GM19467 (cell line): ENCODE measurements at regions not wholly inside any gene's neighbourhood (a gene's known extent, or its start where the extent isn't known, plus 50 kb on each side); places are given as distances from the start of the nearest gene placed in this dataset.
"Not testable (repeated sequence)": the region's sequence is repeated elsewhere in the genome, so short reads cannot be mapped to it uniquely, and the experiment has no call there.

Experiments used
- ATAC-seq: cut with Tn5 transposase; IDR thresholded peaks from one replicate; pipeline ENCODE4 v1.9.1; 2021; ENCODE audit warnings: mild to moderate bottlenecking, moderate library complexity; ENCODE audit not compliant: unreplicated experiment

DNA sequence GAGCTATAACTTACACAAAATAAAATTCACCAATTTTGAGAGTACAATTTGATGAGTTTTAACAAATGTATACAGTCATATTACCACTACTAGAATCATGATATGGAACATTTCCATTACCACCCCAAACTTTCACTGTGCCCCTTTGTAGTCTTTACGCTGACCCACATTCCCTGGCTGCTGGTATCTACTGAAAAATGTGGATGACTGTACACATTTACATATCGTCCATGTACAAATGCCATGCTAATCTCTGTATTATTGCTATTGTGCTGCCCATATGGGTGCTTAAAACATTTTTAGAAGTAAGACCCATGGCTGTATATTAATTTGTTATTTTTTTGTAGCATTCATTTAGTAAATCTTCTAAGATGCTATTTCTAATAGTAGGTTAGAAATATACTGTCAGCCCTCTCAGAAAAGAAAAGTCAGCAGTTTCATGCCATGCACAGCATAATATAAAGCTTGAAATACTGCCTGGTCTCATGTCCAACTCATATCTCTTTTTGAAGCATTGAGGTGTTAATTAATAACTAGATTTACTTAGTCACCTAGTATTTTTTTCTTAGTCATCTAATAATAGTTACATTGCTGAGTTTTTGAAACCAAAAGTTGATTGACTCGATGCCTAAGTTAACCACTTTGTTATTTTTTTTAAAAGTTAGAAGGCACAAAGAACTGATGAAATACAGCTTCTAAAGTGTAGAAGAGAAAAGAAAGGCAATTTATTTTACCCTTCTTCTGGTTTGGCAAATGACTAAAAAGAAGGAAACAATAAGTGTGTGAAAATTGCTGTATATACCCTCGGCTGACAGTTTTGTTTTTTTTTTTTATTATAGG is 188.3 kb upstream of the MEF2C start:
- ATAC-seq: peak; percentile 77

DNA sequence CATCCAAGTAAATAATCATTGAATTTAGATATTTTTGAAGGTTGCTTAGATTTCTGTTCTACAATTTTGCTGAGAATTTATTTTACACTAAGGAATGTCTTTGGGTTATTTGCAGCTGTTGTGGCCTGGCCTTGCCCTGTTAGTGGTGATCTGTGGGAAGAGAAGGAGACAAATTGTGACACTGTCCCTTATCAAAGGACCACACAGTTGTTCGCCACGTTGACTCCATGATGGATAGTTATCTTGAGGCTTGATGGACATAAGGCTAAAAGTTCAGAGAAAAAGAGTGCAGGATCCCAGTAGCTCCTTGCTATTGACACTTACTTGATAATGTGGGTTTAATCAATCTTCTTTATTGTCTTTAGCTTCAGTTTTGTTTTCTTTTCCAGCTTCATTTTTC is 186.6 kb upstream of the MEF2C start:
- ATAC-seq: no peak

DNA sequence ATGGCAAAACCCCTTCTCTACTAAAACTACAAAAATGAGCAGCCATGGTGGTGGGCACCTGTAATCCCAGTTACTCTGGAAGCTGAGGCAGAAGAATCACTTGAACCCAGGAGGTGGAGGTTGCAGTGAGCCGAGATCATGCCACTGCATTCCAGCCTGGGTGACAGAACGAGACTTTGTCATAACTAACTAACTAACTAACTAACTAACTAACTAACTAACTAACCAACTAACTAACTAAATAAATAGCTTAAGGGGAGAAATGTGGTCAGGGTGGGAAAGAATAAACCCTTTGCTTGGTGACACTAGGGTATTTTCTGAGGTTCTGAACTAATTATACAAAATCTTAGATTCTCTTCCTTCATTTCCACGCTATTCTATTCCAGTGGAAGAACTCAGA is 184.4 kb upstream of the MEF2C start:
- no peak for ATAC-seq

DNA sequence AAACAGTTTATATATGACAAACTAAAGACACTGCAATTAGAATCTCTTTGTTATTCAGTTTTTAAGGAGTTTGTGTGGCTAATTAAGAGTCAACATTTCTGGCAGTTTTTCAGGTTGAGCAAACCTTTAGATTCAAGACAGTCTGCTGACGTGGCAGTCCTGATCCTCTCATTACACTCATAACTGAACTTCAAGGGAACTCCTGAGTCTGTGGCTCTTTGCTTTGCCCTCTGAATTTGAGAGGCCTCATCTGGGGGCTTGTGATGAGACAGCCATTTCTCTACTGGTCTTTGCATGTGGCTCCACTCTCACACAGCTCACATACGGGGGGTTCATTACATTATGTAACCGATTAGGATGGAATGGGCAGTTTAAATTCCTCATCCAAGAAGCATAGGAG is 182.9 kb upstream of the MEF2C start:
- ATAC-seq: peak; percentile 69

DNA sequence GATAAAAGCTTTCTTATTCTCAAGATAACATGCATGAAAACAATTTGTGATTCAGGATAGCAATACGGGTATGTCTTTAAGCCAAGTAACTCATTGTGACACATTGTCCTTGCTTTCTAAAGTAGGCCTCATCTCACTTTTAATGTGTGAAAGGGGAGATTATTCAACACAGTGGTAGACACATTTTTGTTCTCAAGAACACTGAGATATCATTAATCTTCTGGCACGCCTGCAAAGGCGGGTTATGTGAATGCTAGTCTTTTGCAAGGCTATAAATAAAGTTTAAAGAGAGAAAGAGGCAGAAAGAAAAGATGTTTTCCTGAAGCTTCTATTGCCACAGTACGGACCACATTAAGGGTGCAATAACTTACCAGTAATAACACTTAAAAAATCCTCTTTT is 181.8 kb upstream of the MEF2C start:
- no peak for ATAC-seq

DNA sequence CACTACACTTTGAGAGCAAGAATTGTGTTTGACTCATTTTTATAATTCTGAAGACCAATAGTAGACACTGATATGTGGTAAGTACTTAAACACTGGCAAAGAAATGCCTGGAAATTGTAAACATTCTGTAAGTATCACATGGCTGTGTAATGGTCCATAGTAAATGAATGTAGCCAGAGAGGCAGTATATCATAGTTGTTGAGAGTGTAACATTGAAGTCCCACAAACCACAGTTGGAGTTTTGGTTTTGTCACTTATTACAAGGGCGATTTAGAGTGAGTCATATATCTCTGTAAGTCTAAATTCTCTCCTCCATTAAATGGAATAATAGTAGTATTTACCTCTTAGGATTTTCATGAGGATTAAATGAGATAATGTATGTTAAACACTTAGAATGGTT is 181.1 kb upstream of the MEF2C start:
- peak; percentile 73 for ATAC-seq

DNA sequence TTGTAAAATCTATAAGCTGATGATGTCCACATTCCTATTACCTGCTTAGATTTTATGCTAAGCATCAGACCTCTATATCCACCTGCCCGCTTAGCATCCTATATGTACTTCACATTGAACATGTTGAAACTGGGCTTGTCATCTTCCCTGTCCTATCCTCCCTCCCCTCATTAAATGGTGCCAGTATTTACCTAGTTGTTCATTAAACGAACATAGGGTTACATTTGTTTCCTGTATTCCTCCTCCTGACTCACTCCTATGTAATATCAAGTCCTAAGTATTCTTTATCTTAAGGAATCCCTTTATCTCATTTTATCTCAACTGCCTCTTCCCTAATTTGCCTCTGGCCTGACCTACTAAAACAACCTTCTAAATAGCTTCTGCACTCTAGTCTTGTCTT is 177.8 kb upstream of the MEF2C start:
- no peak for ATAC-seq

DNA sequence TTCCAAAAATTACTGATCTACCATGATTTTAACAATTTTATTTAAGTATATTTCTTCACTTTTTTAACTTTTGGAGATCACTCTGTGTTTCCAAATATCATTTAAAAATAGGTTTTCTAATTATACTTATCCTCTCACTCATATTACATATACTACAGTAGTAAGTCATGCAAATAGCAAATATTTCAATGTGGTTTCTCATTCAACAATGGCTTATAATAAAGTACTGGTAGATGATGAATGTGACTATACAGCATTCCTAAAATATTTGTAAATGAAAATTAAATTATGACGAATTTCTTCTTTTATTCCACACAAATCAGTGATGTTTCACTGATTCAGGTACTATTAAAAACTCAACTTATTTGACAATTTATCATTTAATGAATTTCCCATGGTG is 176.3 kb upstream of the MEF2C start:
- no peak for ATAC-seq

DNA sequence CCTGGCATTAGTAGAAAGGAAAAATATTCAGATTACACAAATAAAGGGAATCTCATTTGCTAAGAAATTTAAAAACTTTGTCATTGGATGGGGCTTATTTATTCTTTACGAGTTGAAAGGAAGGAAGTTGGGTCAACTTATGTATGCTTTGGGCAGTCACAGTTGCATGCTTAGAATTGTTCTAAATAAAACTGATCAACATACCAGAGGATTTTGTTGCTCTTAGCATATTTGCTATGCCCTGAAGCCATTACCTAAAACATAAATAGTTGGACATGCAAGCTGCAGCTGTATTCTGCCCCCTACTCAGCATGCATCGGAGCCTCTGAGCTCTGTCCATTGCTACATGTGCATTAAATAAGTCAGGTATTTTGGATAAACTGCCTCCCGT is 172.7 kb upstream of the MEF2C start:
- no peak for ATAC-seq

DNA sequence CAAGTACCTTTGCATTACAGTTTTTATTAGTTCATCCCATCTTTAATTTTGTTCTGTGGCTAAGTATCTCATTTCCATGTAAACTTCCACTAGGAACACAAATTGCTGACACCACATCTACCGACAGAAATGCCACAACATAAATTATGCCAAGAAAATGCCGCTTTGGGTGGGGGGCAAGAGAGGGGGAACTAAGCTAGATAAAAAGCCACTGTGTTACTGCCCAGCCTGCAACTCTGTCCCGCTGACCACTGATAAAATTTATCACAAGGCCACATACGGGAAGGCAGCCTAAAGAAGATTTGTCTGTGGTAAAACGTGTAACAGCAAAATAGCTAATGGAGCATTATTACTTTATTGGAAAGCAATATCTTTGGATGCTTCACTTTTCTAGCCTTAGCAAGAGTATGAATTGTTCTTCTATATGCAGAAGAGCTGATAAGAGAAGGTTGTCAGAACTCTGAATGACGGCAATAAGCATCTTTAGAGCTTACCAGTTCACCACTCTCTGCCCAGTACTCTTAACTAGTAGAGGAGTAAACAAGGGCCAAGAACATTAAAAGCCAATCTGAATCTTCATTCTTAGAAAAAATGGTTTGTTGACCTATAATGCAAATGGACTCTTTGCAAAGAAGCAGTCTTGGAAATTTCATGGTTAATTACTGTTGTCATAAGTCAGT is 172.2 kb upstream of the MEF2C start:
- no peak for ATAC-seq

DNA sequence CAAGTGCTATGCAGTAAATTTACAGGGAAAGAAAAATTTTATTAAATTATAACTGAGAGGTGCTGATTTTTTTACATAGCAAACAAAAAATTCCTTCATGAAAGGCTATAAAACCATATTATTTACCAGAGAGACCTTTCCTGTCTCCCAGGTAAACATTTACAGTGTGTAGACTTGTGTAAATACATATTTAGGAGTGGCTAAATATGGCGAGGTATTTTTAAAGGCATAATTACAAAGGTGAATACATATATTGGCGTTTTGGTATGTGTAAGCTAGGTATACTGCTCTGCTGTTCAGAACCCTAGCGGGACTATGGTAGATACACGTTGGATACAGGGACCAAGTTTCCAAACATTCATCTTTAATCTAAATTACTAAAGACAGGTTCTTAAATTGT is 170.6 kb upstream of the MEF2C start:
- no peak for ATAC-seq

DNA sequence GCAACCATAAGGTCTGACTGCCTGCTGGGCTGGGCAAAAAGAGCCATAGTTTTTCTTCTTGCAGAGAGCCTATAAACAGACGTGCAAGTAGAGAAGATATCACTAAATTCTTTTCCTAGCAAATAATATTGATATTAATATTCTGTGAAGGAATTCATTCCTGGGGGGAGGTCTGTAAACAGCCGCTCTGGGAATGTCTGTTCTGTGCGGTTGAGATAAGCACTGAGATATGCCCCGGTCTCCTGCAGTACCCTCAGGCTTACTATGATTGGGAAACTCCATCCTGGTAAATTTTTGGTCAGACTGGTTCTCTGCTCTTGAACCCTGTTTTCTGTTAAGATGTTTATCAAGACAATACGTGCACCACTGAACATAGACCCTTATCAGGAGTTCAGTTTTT is 167.1 kb upstream of the MEF2C start:
- not testable (repeated sequence) for ATAC-seq

DNA sequence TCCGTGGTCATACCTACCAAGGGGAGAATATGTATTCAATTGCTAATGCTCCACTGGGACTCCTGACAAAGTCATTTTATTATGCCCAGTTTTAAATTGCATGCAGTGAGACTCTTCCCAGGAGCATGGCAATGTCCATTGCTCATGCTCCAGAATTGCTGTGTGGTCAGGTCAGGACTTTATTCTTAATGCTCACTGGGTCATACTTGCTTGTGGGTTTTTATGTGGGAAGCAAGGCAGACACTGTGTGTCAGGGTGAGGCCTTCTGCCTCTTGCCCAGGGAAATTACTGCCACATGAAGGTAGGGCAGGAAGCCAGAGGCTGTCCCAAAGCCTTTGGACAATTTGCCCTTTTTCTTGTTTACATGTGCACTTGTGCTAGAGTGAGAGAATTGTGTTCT is 164.6 kb upstream of the MEF2C start:
- no peak for ATAC-seq

DNA sequence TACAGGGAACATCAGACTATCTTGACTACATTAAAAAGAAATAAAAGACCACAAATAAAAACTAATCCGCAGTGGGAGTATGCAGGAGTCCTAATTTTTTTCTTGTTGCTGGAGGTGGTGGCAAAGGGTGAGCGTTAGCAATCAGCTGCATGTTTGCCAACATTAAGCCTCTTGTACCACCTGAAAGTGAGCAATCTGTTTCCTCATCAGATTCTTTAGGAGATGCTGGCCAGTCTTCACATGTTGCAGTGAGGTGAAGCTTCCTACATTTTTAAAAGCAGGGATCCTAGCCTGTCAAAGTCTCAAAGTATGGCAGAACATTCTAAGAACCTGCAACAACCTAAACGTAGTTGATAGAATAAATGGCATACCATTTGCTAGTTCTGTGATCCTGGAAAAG is 162.2 kb upstream of the MEF2C start:
- ATAC-seq: no peak

DNA sequence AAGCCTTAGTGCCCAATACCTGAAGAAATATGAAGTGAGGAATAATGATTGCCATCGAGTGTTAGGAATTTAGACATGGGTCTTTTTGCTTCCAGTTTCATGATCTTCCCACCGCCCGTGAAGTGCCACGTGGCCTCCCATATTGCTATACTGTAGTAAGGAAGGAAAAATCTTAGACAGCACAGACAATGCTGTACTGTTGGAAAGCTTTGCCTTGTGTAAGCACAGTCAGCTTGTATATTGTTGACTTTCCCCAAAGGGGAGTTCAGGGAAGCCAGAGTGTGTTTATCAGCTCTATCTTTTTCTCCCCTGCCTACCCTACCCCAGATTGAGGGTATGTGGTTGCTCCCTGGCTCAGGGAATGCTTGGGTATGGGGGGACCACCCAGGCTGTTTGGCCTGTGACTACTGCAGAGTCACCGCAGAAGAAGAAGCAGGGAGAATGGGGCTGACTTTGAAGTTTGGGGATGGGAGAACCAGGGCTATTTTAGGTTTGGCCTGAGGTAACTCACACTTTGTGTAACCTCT is 161.8 kb upstream of the MEF2C start:
- ATAC-seq: no peak

DNA sequence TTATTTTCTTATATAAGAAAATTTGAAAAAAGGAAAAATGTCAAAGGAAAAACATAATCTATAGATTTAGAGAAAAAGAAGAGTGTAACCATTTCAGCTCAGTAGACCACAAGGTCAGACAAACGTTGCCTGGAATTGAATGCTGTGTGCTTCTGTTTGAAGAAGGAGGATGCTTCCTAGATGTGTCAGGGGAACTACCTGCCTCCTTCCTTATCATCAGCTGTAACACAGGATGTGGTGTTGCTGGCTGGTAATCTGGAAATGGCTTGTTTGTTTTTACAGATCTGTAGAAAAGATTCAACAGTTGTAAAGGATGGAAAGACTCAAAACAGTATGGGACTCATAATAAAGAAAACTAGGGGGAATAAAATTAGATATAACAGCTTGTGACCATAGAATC is 160.7 kb upstream of the MEF2C start:
- ATAC-seq: peak; percentile 67

DNA sequence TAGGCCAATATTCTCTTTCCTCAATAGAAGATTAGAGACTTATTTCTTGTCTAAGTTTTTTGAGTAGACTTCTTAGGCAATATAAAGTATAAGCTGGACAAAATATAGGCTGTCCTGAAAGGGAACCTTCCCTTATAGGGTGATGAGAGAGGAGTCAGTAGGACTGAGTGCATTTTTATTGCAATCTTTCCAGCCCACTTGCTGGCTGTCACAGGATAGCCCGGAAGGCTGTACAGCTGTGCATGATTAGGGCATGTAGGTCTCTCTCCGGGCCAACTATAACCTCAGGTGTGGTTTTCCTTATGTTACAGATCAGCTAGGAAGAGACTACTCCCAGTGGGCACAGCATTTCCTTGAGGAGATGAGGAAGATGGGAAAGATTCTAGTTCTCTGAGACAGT is 159.8 kb upstream of the MEF2C start:
- no peak for ATAC-seq

DNA sequence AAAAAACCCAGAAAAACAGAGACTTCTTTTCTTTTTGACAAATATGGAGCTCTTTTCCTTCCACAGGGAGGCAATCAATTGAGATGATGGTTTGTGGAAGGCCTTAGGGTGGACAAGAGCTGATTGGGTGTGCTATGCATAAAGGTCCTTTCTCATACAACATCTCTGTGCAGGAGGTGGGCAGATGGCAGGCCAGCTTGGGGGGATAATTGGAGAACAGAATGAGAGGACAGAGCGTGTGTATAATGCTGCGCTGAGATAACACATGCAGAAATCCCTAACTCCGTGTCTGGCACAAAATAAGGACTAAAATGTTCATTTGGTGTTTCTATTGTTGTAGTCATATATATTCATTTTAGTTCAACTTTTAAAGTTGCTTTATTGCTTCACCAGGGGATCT is 159.0 kb upstream of the MEF2C start:
- no peak for ATAC-seq

DNA sequence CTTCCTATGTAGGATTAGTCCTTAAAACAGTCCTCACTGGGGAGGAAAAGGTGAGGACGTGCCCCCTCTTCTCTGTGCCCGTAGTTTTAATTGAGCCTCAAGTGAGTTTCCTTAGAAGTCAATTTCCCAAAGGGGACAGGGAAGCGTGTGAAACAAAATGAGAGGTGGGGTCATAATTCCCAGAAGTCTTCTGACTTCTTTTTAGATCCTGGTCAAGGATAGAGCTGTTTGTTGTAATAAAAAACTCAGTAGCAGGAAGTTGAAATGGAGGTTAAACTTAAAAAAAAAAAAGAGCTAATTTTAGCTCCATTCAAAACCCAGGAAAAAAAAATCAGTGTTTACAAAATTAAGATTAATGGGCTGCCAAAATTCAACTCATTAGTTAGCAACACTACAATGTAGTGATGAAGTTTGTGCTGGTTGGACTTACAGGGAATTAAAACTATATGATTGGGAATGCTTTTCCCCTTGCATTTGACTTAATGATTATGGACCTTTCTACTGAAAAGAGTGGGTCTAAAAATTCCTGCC is 158.3 kb upstream of the MEF2C start:
- ATAC-seq: no peak

DNA sequence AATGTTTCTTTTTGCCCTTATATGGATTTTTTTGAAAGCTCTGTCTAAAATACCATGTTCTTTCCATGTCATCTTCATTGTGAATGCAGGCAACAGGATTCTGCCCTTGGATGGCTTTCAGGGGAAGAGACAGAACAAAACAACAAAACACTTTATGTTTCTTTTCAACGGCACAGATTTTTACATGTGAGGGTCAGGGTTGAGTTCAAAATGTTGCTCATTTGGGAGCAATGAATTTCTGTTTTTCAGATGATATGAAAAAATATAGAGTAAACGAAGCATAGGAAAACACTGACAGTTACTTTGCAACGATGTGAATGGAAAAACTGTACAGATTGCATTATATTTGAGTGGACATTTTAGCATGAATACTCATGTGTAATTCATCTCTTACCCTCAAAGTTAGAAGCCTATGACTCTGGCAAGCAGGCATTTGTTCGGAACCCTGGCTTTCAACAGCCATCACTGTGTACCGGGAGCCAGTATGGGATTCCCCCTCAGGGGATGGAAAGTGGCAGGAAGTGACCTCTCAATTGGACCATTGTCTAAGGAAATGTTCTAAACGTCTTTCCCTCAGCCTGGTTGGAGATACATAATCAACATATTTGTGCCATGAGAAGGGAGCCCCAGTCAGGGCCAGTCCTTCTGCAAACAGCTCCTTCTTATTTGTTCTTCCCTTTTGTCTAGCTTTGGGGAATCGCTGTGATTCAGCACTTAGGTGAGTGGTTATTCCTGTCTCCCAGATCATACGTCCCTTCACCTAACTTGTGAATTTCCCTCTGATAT is 153.9 kb upstream of the MEF2C start:
- no peak for ATAC-seq

DNA sequence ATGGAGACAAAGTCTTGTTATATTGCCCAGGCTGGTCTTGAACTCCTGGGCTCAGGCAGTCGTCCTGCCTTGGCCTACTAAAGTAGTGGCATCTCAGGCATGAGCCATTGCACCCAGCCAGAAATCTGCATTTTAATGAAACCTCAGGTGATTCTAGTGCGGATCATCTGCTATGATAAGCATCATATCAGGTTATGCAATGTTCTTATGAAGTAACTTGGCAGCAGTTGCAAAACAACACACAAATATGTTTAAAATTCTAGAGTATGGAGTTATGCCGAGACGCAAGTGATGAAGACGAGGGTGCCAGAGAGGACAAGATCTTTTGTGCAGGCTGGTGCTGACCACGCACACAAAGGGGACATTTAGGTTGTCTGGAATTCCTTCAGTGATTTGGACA is 153.2 kb upstream of the MEF2C start:
- ATAC-seq: no peak
